ENCODE measurements at regions not wholly inside any gene's neighbourhood (a gene's known extent, or its start where the extent isn't known, plus 50 kb on each side); places are given as distances from the start of the nearest gene placed in this dataset.

DNA sequence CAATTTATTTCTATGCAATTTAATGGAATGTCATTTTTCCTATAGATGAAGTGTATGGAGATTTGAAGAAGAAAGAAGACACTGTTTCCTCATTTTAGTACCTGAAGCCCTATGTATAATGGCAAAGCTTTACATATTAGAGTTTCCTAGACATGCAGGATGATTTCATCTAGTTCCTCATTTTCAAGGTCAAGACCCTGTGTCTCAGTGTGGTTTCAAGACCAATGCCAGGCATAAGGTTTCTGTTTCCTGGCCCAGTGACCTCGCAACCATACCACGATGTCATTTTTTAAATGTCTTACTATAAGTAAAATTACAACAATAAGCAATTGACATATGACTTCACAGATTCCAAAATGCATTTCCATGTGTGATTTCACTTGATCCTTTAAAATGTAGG, 336.5 kb upstream of the PRKCQ start:
- no peak overlapping the region for H3K27ac ChIP-seq
- no peaks in the 10 kb centered on the region for H3K27me3 ChIP-seq
- TF ChIP-seq POLR2A (IDR thresholded peaks at IDR 0.05) (no peak), EP300 (IDR thresholded peaks at IDR 0.05) (no peak)
- TF ChIP-seq, protein P1, sequence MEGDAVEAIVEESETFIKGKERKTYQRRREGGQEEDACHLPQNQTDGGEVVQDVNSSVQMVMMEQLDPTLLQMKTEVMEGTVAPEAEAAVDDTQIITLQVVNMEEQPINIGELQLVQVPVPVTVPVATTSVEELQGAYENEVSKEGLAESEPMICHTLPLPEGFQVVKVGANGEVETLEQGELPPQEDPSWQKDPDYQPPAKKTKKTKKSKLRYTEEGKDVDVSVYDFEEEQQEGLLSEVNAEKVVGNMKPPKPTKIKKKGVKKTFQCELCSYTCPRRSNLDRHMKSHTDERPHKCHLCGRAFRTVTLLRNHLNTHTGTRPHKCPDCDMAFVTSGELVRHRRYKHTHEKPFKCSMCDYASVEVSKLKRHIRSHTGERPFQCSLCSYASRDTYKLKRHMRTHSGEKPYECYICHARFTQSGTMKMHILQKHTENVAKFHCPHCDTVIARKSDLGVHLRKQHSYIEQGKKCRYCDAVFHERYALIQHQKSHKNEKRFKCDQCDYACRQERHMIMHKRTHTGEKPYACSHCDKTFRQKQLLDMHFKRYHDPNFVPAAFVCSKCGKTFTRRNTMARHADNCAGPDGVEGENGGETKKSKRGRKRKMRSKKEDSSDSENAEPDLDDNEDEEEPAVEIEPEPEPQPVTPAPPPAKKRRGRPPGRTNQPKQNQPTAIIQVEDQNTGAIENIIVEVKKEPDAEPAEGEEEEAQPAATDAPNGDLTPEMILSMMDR (IDR thresholded peaks at IDR 0.05): no peak
- intact Hi-C loops (cut with DNase I): loop anchor here in 1 of 4 donors (10.0 kb wide), 1 partner anchor 488 kb away; no protein-coding TSS in a partner anchor
- WGBS, 3 donors: 81 to 89% (median 81%) methylated on average over 2 of the region's 2 CpGs
- no peak for DNase-seq
- H3K36me3 ChIP-seq: no peaks in the 10 kb centered on the region
- no peak overlapping the region for H3K4me3 ChIP-seq
- peaks cover 5% of the 10 kb centered on the region for H3K4me1 ChIP-seq (ENCODE audit: insufficient read depth)
- H3K9me3 ChIP-seq: no peaks in the 10 kb centered on the region

- no peak overlapping the region for H3K4me3 ChIP-seq
- H3K27me3 ChIP-seq: no peaks in the 10 kb centered on the region
- WGBS, 3 donors: 90 to 93% (median 91%) methylated on average over 3 of the region's 3 CpGs
- intact Hi-C loops (cut with DNase I): loop anchor here in 1 of 4 donors (10.0 kb wide), 1 partner anchor 489 kb away; no protein-coding TSS in a partner anchor
- no peaks in the 10 kb centered on the region for H3K9me3 ChIP-seq
- no peaks in the 10 kb centered on the region for H3K36me3 ChIP-seq
- peaks cover 5% of the 10 kb centered on the region for H3K4me1 ChIP-seq (ENCODE audit: insufficient read depth)
- no peak for TF ChIP-seq EP300 (IDR thresholded peaks at IDR 0.05)
- TF ChIP-seq, protein P1 (IDR thresholded peaks at IDR 0.05): no peak
- TF ChIP-seq POLR2A (IDR thresholded peaks at IDR 0.05): no peak
- H3K27ac ChIP-seq: no peak overlapping the region
- DNase-seq: no peak
Observed at GRCh38 chr10:6915307-6915706, 335.2 kb upstream of the PRKCQ start.

GRCh38 chr10:6912929-6913328, 332.9 kb upstream of the PRKCQ start:
- Histone ChIP-seq H3K27ac (no peak overlapping the region), H3K36me3 (no peaks in the 10 kb centered on the region), H3K27me3 (no peaks in the 10 kb centered on the region), H3K4me3 (no peak overlapping the region), H3K4me1 (ENCODE audit: insufficient read depth) (peaks cover 1% of the 10 kb centered on the region), H3K9me3 (no peaks in the 10 kb centered on the region)
- intact Hi-C loops (cut with DNase I): loop anchor here in 1 of 4 donors (10.0 kb wide), 1 partner anchor 492 kb away; no protein-coding TSS in a partner anchor
- TF ChIP-seq POLR2A (IDR thresholded peaks at IDR 0.05) (no peak), EP300 (IDR thresholded peaks at IDR 0.05) (no peak)
- TF ChIP-seq, protein P1 (IDR thresholded peaks at IDR 0.05): no peak
- no peak for DNase-seq
- 11 to 22% (median 20%) methylated on average over 2 of the region's 2 CpGs for WGBS, 3 donors

DNA sequence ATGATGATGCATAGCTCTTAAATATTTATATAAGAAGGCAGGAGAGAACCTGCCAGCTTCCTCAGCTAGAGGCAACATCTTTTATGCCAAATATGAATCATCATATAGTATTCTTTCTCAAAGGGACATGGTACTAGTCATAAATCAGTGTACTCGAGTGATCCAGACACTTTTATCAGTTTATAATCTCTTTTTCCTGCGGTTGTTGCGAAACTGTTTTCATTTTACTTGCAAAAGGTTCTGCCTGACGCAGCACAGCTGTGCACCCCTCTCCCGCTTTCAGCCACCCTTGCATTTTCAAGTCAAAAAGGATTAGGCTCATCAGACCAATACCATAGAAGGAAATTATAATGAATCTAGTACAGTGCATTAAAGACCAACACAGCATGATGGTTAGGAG, 332.3 kb upstream of the PRKCQ start:
- H3K36me3 ChIP-seq: no peaks in the 10 kb centered on the region
- H3K27me3 ChIP-seq: no peaks in the 10 kb centered on the region
- peaks cover 1% of the 10 kb centered on the region for H3K4me1 ChIP-seq (ENCODE audit: insufficient read depth)
- no peaks in the 10 kb centered on the region for H3K9me3 ChIP-seq
- H3K4me3 ChIP-seq: no peak overlapping the region
- 10 to 12% (median 10%) methylated on average over 5 of the region's 5 CpGs for WGBS, 3 donors
- peak in 2 of 5 donors; percentile 30 to 44 for DNase-seq
- intact Hi-C loops (cut with DNase I): loop anchor here in 1 of 4 donors (10.0 kb wide), 1 partner anchor 492 kb away; no protein-coding TSS in a partner anchor
- TF ChIP-seq, protein P1 (IDR thresholded peaks at IDR 0.05): no peak
- no peak for TF ChIP-seq POLR2A (IDR thresholded peaks at IDR 0.05)
- no peak for TF ChIP-seq EP300 (IDR thresholded peaks at IDR 0.05)
- H3K27ac ChIP-seq: no peak overlapping the region
